ENCODE measurements at regions not wholly inside any gene's neighbourhood (a gene's known extent, or its start where the extent isn't known, plus 50 kb on each side); places are given as distances from the start of the nearest gene placed in this dataset.
A peak's percentile ranks its signal among the peaks of the same experiment; 100 is the strongest.

GRCh38 chr7:35993676-35994606 lies 159.1 kb upstream of the EEPD1 start:
- in situ Hi-C loops (cut with HindIII; ENCODE audit: low sequenced_read_pairs) = no loop called here
- no peak for TF ChIP-seq CTCF (IDR thresholded peaks at IDR 0.05; ENCODE audit: low read depth, low read length, missing control alignments)
- H3K4me3 ChIP-seq (ENCODE audit: low read depth, low read length) = no peak overlapping the region
- DNase-seq (ENCODE audit: low read depth) = no peak

- in situ Hi-C loops (cut with HindIII; ENCODE audit: low sequenced_read_pairs) = no loop called here
- TF ChIP-seq CTCF (IDR thresholded peaks at IDR 0.05; ENCODE audit: low read depth, low read length, missing control alignments) = no peak
- DNase-seq (ENCODE audit: low read depth) = no peak
- no peak overlapping the region for H3K4me3 ChIP-seq (ENCODE audit: low read depth, low read length)
Measured at GRCh38 chr7:35995334-35995733, 157.7 kb upstream of the EEPD1 start.

- no peak for DNase-seq (ENCODE audit: low read depth)
- H3K4me3 ChIP-seq (ENCODE audit: low read depth, low read length) = no peak overlapping the region
- in situ Hi-C loops (cut with HindIII; ENCODE audit: low sequenced_read_pairs) = no loop called here
- no peak for TF ChIP-seq CTCF (IDR thresholded peaks at IDR 0.05; ENCODE audit: low read depth, low read length, missing control alignments)
Measured at GRCh38 chr7:35998481-35998880, 154.6 kb upstream of the EEPD1 start.

GRCh38 chr7:36001546-36001945 lies 151.5 kb upstream of the EEPD1 start:
- no peak for TF ChIP-seq CTCF (IDR thresholded peaks at IDR 0.05; ENCODE audit: low read depth, low read length, missing control alignments)
- in situ Hi-C loops (cut with HindIII; ENCODE audit: low sequenced_read_pairs) = no loop called here
- peak; percentile 13 for DNase-seq (ENCODE audit: low read depth)
- no peak overlapping the region for H3K4me3 ChIP-seq (ENCODE audit: low read depth, low read length)

GRCh38 chr7:36002900-36003299 lies 150.2 kb upstream of the EEPD1 start:
- no peak overlapping the region for H3K4me3 ChIP-seq (ENCODE audit: low read depth, low read length)
- in situ Hi-C loops (cut with HindIII; ENCODE audit: low sequenced_read_pairs) = no loop called here
- no peak for TF ChIP-seq CTCF (IDR thresholded peaks at IDR 0.05; ENCODE audit: low read depth, low read length, missing control alignments)
- DNase-seq (ENCODE audit: low read depth) = no peak

DNA sequence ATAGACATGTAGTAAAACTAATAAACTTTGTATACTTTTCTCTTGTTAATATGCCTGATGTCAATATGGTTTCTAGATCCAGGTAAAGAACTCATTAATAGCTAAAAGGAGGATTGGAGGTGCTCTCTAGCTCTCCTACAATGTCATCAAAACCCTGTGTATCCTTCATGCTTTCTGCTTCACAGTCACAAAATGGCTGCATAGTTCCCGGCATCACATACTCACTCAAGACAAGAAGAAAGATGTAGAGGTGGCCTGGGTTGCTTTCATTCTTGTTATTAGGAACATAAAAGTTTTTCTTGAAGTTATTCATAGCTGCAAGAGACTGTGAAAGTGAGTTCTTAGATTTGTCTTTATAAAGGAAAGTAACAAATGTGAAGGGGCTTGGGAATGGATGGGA lies 149.7 kb upstream of the EEPD1 start:
- no peak overlapping the region for H3K4me3 ChIP-seq (ENCODE audit: low read depth, low read length)
- TF ChIP-seq CTCF (IDR thresholded peaks at IDR 0.05; ENCODE audit: low read depth, low read length, missing control alignments) = no peak
- in situ Hi-C loops (cut with HindIII; ENCODE audit: low sequenced_read_pairs) = no loop called here
- DNase-seq (ENCODE audit: low read depth) = no peak
